ENCODE measurements at regions not wholly inside any gene's neighbourhood (a gene's known extent, or its start where the extent isn't known, plus 50 kb on each side); places are given as distances from the start of the nearest gene placed in this dataset.

DNA sequence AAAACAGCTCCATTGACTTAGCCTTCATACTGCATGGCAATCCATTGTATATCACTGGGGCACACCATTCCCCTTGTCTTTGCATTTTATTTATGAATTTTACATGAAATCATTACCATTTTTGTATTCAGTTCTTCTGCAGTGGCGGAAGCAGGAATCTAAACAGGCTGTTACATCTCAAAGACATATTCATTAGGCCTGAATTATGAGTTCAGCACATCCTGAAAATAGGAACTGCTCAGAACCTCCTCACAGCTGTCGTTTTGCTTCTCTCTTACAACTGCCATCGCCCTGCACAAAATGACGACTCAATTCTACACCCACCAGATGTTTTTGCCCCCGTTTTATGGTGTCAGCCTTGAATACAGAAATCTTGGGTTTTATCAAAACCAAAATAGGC lies 474.4 kb upstream of the MAGEB18 start:
- Histone ChIP-seq H3K79me1 (ENCODE audit: low read depth in 1 of 2, low read length in 2 of 2) (no peaks in the 10 kb centered on the region), H3K9me3 (ENCODE audit: control insufficient read depth, insufficient read depth, low read length) (no peaks in the 10 kb centered on the region), H2AK5ac (ENCODE audit: low read depth, low read length) (no peak overlapping the region), H4K5ac (ENCODE audit: low read depth, low read length) (no peak overlapping the region), H2BK120ac (ENCODE audit: low read depth, low read length) (no peak overlapping the region), H3K18ac (ENCODE audit: low read depth, low read length) (no peak overlapping the region), H3K27ac (ENCODE audit: insufficient read depth, low read length) (no peak overlapping the region), H2BK5ac (ENCODE audit: low read depth, low read length, poor library complexity, severe bottlenecking) (no peak overlapping the region), H3K4ac (ENCODE audit: low read depth, low read length) (no peak overlapping the region), H3K27me3 (ENCODE audit: control insufficient read depth, insufficient read depth, low read length) (no peaks in the 10 kb centered on the region), H3K4me3 (ENCODE audit: insufficient read depth, low read depth, low read length) (no peak overlapping the region), H3K36me3 (ENCODE audit: control insufficient read depth, insufficient read depth, low read length) (no peaks in the 10 kb centered on the region), H3K56ac (ENCODE audit: extremely low read depth, insufficient read depth, low read length) (no peak overlapping the region), H3K9ac (ENCODE audit: low read depth, low read length) (no peak overlapping the region), H2AFZ (replicated peaks; ENCODE audit: low read length, poor library complexity) (no peak overlapping the region), H3K14ac (replicated peaks; ENCODE audit: low read depth, low read length) (no peak overlapping the region), H4K8ac (ENCODE audit: low read depth in 2 of 2, low read length in 2 of 2) (no peak overlapping the region), H2BK20ac (ENCODE audit: low read depth, low read length) (no peak overlapping the region), H4K91ac (ENCODE audit: insufficient read depth, low read depth, low read length) (no peak overlapping the region), H3K4me2 (ENCODE audit: low read depth, low read length) (no peak overlapping the region), H3K9me1 (ENCODE audit: insufficient read depth, low read length) (no peaks in the 10 kb centered on the region), H2AK9ac (replicated peaks; ENCODE audit: low read depth, low read length, poor library complexity) (no peak overlapping the region), H4K20me1 (ENCODE audit: insufficient read depth, low read length) (no peaks in the 10 kb centered on the region), H3K23ac (ENCODE audit: low read depth, low read length) (no peak overlapping the region), H3K4me1 (ENCODE audit: control insufficient read depth, insufficient read depth, low read length) (no peaks in the 10 kb centered on the region), H2BK15ac (ENCODE audit: low read depth, low read length) (no peak overlapping the region)
- in situ Hi-C loops (cut with MboI; ENCODE audit: low sequenced_read_pairs) (no loop called here), intact Hi-C loops (cut with micrococcal nuclease) (no loop called here), dilution Hi-C loops (cut with HindIII; ENCODE audit: low sequenced_read_pairs, unreplicated experiment) (no loop called here)
- WGBS, 2 experiments (ENCODE audit: extremely low coverage in 2 of 2, insufficient read length in 1 of 2) = no CpG with 5 or more reads among the region's 5 CpGs
- CTCF ChIA-PET = no interaction called here
- no TSS peak for BruUV-seq (replicated peaks)
- POLR2A ChIA-PET (ENCODE audit: unreplicated experiment) = no interaction called here
- ATAC-seq (ENCODE audit: low read depth) = no peak
- no peak for DNase-seq
- no peak for TF ChIP-seq RAD21 (IDR thresholded peaks at IDR 0.05; ENCODE audit: low read length)
- TF ChIP-seq SMC3 (IDR thresholded peaks at IDR 0.05; ENCODE audit: low read depth, low read length) = no peak
- TF ChIP-seq, protein P1, sequence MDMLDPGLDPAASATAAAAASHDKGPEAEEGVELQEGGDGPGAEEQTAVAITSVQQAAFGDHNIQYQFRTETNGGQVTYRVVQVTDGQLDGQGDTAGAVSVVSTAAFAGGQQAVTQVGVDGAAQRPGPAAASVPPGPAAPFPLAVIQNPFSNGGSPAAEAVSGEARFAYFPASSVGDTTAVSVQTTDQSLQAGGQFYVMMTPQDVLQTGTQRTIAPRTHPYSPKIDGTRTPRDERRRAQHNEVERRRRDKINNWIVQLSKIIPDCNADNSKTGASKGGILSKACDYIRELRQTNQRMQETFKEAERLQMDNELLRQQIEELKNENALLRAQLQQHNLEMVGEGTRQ (IDR thresholded peaks at IDR 0.05; ENCODE audit: low read depth, low read length) = no peak
- TF ChIP-seq BHLHE40 (IDR thresholded peaks at IDR 0.05; ENCODE audit: low read depth, low read length) = no peak
- TF ChIP-seq CEBPB (IDR thresholded peaks at IDR 0.05; ENCODE audit: low read depth, low read length) = no peak
- no peak for TF ChIP-seq RCOR1 (IDR thresholded peaks at IDR 0.05; ENCODE audit: insufficient replicate concordance, low read length)
- no peak for TF ChIP-seq MXI1 (IDR thresholded peaks at IDR 0.05; ENCODE audit: borderline replicate concordance, low read depth, low read length)
- TF ChIP-seq CHD1 (IDR thresholded peaks at IDR 0.05; ENCODE audit: low read depth, low read length) = no peak
- TF ChIP-seq MAZ (IDR thresholded peaks at IDR 0.05; ENCODE audit: borderline replicate concordance, low read depth, low read length) = no peak
- no peak for TF ChIP-seq MAFK (IDR thresholded peaks at IDR 0.05; ENCODE audit: low read depth, low read length)
- no peak for TF ChIP-seq NFE2L2 (IDR thresholded peaks at IDR 0.05; ENCODE audit: low read depth, low read length)
- no peak for TF ChIP-seq FOS (IDR thresholded peaks at IDR 0.05; ENCODE audit: low read depth, low read length)
- TF ChIP-seq POLR2A (IDR thresholded peaks at IDR 0.05; ENCODE audit: low read depth, low read length) = no peak
- TF ChIP-seq, protein P2, sequence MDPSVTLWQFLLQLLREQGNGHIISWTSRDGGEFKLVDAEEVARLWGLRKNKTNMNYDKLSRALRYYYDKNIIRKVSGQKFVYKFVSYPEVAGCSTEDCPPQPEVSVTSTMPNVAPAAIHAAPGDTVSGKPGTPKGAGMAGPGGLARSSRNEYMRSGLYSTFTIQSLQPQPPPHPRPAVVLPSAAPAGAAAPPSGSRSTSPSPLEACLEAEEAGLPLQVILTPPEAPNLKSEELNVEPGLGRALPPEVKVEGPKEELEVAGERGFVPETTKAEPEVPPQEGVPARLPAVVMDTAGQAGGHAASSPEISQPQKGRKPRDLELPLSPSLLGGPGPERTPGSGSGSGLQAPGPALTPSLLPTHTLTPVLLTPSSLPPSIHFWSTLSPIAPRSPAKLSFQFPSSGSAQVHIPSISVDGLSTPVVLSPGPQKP (IDR thresholded peaks at IDR 0.05; ENCODE audit: borderline replicate concordance, low read depth, low read length) = no peak
- TF ChIP-seq RFX5 (IDR thresholded peaks at IDR 0.05; ENCODE audit: low read depth, low read length) = no peak
- TF ChIP-seq, protein P3, sequence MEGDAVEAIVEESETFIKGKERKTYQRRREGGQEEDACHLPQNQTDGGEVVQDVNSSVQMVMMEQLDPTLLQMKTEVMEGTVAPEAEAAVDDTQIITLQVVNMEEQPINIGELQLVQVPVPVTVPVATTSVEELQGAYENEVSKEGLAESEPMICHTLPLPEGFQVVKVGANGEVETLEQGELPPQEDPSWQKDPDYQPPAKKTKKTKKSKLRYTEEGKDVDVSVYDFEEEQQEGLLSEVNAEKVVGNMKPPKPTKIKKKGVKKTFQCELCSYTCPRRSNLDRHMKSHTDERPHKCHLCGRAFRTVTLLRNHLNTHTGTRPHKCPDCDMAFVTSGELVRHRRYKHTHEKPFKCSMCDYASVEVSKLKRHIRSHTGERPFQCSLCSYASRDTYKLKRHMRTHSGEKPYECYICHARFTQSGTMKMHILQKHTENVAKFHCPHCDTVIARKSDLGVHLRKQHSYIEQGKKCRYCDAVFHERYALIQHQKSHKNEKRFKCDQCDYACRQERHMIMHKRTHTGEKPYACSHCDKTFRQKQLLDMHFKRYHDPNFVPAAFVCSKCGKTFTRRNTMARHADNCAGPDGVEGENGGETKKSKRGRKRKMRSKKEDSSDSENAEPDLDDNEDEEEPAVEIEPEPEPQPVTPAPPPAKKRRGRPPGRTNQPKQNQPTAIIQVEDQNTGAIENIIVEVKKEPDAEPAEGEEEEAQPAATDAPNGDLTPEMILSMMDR (conservative IDR thresholded peaks at IDR 0.05; ENCODE audit: low read depth, low read length) = no peak

Measured in IMR-90 (cell line).